ENCODE measurements at regions not wholly inside any gene's neighbourhood (a gene's known extent, or its start where the extent isn't known, plus 50 kb on each side); places are given as distances from the start of the nearest gene placed in this dataset.

DNA sequence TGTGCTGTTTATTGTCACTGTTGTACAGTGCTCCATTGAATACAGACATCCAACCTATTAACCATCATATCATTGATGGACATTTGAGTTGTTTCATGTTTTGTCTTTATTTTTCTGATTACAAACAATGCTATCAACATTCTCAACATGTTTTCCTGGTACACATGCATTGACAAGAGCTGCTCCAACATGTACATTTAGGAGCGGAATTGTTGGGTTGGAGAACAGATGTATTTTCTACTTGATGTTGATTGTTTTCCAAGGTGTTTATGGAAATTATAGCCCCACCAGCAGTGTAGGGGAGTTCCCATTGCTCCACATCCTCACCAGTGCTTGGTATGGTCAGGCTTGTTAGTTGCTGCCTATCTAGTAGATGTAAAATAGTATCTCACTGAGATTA lies 204.1 kb upstream of the CLINT1 start:
- no peak for DNase-seq
- intact Hi-C loops (cut with DNase I; ENCODE audit: low total_unique reads) = no loop called here
- TF ChIP-seq POLR2A (IDR thresholded peaks at IDR 0.05) (no peak), POLR2AphosphoS5 (IDR thresholded peaks at IDR 0.05) (no peak)
- TF ChIP-seq, protein P1, sequence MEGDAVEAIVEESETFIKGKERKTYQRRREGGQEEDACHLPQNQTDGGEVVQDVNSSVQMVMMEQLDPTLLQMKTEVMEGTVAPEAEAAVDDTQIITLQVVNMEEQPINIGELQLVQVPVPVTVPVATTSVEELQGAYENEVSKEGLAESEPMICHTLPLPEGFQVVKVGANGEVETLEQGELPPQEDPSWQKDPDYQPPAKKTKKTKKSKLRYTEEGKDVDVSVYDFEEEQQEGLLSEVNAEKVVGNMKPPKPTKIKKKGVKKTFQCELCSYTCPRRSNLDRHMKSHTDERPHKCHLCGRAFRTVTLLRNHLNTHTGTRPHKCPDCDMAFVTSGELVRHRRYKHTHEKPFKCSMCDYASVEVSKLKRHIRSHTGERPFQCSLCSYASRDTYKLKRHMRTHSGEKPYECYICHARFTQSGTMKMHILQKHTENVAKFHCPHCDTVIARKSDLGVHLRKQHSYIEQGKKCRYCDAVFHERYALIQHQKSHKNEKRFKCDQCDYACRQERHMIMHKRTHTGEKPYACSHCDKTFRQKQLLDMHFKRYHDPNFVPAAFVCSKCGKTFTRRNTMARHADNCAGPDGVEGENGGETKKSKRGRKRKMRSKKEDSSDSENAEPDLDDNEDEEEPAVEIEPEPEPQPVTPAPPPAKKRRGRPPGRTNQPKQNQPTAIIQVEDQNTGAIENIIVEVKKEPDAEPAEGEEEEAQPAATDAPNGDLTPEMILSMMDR (IDR thresholded peaks at IDR 0.05) = no peak
- H3K4me3 ChIP-seq = no peak overlapping the region
- H3K27me3 ChIP-seq = peaks cover 0 to 9% (median 0%) of the 10 kb centered on the region in 3 donors
- no peaks in the 10 kb centered on the region for H3K9me3 ChIP-seq
- H3K4me1 ChIP-seq = no peaks in the 10 kb centered on the region
- WGBS, 5 donors = 85 to 95% (median 89%) methylated on average over 1 of the region's 1 CpG
- H3K36me3 ChIP-seq = no peaks in the 10 kb centered on the region
- H3K27ac ChIP-seq = no peak overlapping the region

DNA sequence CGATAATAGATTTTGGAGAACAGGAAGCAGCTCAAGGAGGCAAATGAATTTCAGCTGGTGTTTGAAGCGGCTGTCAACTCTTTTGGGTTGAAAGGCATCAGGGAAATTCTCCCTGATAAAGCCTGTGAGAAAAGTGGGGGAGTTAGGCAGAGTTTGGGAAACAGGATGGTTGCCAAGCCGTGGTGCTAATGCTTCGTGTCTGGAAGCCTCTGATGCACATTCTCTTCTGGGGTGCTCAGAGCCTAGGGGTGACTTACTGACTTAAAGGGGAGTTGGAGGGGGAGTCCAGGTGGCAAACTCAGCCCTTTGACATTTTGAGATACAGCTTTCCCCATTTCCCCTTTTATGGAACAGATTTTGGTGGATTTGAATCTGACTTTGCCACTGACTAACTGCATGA lies 202.5 kb upstream of the CLINT1 start:
- Histone ChIP-seq H3K27ac (no peak overlapping the region), H3K4me1 (no peaks in the 10 kb centered on the region), H3K9me3 (no peaks in the 10 kb centered on the region), H3K36me3 (no peaks in the 10 kb centered on the region), H3K27me3 (peaks cover 0 to 13% (median 0%) of the 10 kb centered on the region in 3 donors), H3K4me3 (no peak overlapping the region)
- DNase-seq = no peak
- TF ChIP-seq POLR2A (IDR thresholded peaks at IDR 0.05) (no peak), EP300 (IDR thresholded peaks at IDR 0.05) (no peak), POLR2AphosphoS5 (IDR thresholded peaks at IDR 0.05) (no peak)
- TF ChIP-seq, protein P1 (IDR thresholded peaks at IDR 0.05) = no peak
- WGBS, 5 donors = 78 to 94% (median 91%) methylated on average over 4 of the region's 4 CpGs
- intact Hi-C loops (cut with DNase I; ENCODE audit: low total_unique reads) = no loop called here

DNA sequence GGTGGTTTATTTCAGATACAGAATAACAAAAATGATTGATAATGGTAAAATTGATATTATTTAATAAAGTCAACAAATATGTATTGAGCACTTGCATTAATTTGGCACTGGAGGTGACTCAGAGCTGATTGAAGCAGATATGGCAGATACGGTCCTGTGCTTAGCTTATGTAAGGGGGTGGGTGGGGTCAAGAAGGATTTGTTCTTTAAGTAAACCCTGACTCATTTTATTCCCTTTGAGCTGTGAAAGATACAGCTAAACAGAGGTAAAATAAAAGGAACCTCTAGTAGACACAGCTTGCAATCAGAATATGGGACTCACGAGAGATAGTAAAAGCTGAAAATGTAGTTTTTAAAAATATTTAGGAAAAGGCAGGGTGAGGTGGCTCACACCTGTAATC lies 201.3 kb upstream of the CLINT1 start:
- Histone ChIP-seq H3K9me3 (no peaks in the 10 kb centered on the region), H3K27me3 (peaks cover 0 to 13% (median 0%) of the 10 kb centered on the region in 3 donors), H3K4me3 (no peak overlapping the region), H3K4me1 (peaks cover 0 to 4% (median 0%) of the 10 kb centered on the region in 4 donors), H3K36me3 (no peaks in the 10 kb centered on the region), H3K27ac (no peak overlapping the region)
- 40 to 46% (median 43%) methylated on average over 2 of the region's 2 CpGs for WGBS, 5 donors
- intact Hi-C loops (cut with DNase I; ENCODE audit: low total_unique reads) = no loop called here
- DNase-seq = no peak
- TF ChIP-seq EP300 (IDR thresholded peaks at IDR 0.05) = no peak
- TF ChIP-seq POLR2A (IDR thresholded peaks at IDR 0.05) = no peak
- TF ChIP-seq, protein P1 (IDR thresholded peaks at IDR 0.05) = no peak
- no peak for TF ChIP-seq POLR2AphosphoS5 (IDR thresholded peaks at IDR 0.05)

DNA sequence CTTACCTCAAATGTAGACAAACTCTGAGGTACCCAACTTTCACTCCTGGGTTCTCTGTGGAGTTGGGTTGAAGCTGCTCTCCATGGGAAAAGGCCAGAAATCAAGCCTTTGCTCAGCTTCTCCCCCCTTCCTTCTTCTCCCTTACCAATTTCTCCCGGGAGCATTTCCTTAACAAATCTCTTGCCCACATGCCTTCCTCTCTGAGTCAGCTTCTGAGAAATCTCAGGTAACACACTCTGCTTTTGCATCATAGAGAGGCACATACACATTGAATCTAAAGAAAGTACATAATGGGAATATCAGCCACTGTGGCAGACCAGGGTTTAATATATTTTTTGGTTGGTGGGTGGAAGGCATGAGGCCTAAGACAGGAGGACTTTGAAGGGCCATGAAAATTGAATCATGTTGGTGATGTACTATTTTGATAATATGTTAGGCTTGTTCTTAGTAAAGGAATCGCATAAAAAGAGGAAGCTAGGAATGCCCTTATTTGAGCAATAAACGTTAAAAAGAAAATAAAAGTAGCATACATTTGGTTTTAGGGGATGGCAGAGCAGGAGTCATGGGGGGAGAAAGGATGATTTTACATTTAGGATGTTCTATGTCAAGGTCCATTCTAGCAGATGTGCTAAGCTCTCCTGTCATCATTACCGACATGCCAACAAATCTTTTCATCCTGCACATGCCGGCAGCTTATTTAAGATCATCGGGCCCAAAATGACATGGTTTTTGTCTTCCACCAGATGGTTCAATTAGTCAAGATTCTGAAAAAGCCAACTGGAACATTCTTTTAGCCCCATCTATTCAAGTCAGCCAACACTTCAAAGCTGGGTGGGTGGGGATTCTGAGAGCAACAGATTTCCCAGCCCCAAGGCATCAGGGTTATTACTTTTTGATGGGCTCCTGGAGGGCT lies 199.5 kb upstream of the CLINT1 start:
- DNase-seq = no peak
- H3K4me1 ChIP-seq = peaks cover 0 to 13% (median 2%) of the 10 kb centered on the region in 4 donors
- no peak overlapping the region for H3K4me3 ChIP-seq
- H3K27me3 ChIP-seq = peaks cover 0 to 16% (median 0%) of the 10 kb centered on the region in 3 donors
- H3K27ac ChIP-seq = no peak overlapping the region
- 74 to 85% (median 75%) methylated on average over 6 of the region's 6 CpGs for WGBS, 5 donors
- no peaks in the 10 kb centered on the region for H3K9me3 ChIP-seq
- intact Hi-C loops (cut with DNase I; ENCODE audit: low total_unique reads) = no loop called here
- TF ChIP-seq POLR2AphosphoS5 (IDR thresholded peaks at IDR 0.05) (no peak), EP300 (IDR thresholded peaks at IDR 0.05) (no peak), POLR2A (IDR thresholded peaks at IDR 0.05) (no peak)
- TF ChIP-seq, protein P1 (IDR thresholded peaks at IDR 0.05) = no peak
- H3K36me3 ChIP-seq = no peaks in the 10 kb centered on the region
